Neural progenitor cell (in vitro differentiated cells): ENCODE measurements at regions not wholly inside any gene's neighbourhood (a gene's known extent, or its start where the extent isn't known, plus 50 kb on each side); places are given as distances from the start of the nearest gene placed in this dataset.

ENCODE experiments used
- CTCF ChIP-seq: fragments of 200-600 bp; sonication (generic); IDR thresholded peaks from 2 replicates; pipeline ENCODE4 v1.5.1; 2017; ENCODE audit warnings: antibody characterized with exemption, mild to moderate bottlenecking
- EZH2 ChIP-seq: fragments of 200-600 bp; sonication (generic); IDR thresholded peaks from 2 replicates; pipeline ENCODE4 v1.6.1; 2017; ENCODE audit warnings: antibody characterized with exemption, mild to moderate bottlenecking, moderate library complexity
- EZH2phosphoT487 ChIP-seq: fragments of 200-600 bp; sonication (generic); IDR thresholded peaks from 2 replicates; pipeline ENCODE4 v1.6.1; 2017; ENCODE audit warnings: antibody characterized with exemption

DNA sequence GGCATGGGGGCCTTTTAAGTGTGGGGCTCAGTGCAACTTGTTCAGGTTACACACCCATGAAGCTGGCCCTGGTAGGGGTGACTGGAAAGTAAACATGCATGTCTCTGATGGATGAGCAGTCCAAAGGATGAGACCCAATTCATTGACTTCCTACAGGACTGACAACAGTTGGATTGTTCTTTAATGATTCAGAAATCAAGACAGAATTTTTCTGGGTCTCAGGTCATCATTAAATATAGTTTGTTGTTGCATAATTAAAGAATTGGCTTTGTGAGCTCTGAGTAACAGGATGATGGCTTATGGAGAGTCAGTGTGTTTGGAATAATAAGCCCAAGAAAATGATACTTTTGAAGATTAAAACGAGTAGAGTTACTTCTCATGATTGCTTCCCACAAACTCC lies 604.2 kb upstream of the CLINT1 start:
- TF ChIP-seq CTCF (no peak), EZH2 (no peak), EZH2phosphoT487 (no peak)
